ENCODE measurements at regions not wholly inside any gene's neighbourhood (a gene's known extent, or its start where the extent isn't known, plus 50 kb on each side); places are given as distances from the start of the nearest gene placed in this dataset.

DNA sequence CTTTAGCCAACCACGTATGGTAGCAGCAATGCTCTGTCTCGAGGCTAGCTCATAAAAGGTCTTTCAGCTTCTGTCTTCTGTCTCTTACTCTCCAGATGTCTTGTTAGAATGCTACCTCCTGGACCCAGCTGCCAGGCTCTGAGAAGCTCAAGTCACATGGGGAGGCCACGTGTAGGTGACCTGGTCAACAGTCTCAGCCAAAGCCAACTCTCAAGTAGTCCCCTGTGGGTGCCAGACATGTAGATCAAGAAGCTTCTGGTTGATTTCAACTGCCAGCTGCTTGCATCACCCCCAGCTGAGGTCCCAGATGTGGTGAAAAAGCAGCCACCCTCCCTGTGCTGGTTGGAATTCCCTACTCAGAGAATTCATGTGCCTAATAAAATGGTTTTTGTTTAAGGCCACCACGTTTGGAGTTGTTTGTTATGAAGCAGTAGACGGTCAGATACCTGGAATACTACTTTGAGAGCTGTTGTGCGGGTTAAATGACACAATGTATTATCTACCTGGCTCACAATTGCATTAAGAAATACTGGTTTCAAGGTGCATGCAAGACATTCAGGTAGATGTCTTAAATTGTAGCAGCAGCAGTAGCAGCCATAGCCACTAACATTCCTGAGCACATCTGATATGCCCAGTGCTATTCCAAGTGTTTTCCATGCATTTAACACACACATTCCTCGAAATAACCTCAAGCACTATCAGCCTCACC is 131.0 kb upstream of the RFC3 start:
- intact Hi-C loops (cut with micrococcal nuclease) = no loop called here
- no peaks in the 10 kb centered on the region for H3K27me3 Mint-ChIP-seq (ENCODE audit: low read depth)
- H3K36me3 Mint-ChIP-seq (ENCODE audit: low read depth) = peaks cover 18% of the 10 kb centered on the region
- H3K4me3 Mint-ChIP-seq (ENCODE audit: low read depth) = no peak overlapping the region
- no peak for DNase-seq (ENCODE audit: low spot score)
- H3K4me1 Mint-ChIP-seq (ENCODE audit: low read depth) = peaks cover 8% of the 10 kb centered on the region
- no peak overlapping the region for H3K27ac Mint-ChIP-seq
- peaks cover 13% of the 10 kb centered on the region for H3K9me3 Mint-ChIP-seq

DNA sequence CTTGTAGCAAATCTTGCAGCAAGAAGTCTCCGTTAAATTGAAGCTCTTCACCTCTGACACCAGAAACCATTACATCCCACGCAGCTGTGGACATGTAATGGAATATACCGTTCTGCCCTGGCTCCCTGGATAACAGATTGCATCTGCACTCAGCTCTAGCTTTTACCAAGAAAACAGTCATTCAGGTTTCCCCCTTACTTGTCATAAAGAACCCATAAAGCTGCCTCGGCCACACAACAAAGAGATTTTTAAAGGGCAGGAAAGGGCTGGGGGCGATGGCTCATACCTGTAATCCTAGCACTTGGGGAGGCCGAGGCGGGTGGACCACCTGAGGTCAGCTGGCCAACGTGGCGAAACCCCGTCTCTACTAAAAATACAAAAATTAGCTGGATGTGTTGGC is 127.6 kb upstream of the RFC3 start:
- Mint-ChIP-seq H3K36me3 (ENCODE audit: low read depth) (peaks cover 12% of the 10 kb centered on the region), H3K27ac (peak overlapping the region; percentile 35), H3K4me1 (ENCODE audit: low read depth) (peaks cover 11% of the 10 kb centered on the region), H3K9me3 (peaks cover 13% of the 10 kb centered on the region), H3K27me3 (ENCODE audit: low read depth) (no peaks in the 10 kb centered on the region), H3K4me3 (ENCODE audit: low read depth) (no peak overlapping the region)
- intact Hi-C loops (cut with micrococcal nuclease) = loop anchor here (1.0 kb wide), 1 partner anchor 11 kb away; no protein-coding TSS in a partner anchor
- DNase-seq (ENCODE audit: low spot score) = no peak

DNA sequence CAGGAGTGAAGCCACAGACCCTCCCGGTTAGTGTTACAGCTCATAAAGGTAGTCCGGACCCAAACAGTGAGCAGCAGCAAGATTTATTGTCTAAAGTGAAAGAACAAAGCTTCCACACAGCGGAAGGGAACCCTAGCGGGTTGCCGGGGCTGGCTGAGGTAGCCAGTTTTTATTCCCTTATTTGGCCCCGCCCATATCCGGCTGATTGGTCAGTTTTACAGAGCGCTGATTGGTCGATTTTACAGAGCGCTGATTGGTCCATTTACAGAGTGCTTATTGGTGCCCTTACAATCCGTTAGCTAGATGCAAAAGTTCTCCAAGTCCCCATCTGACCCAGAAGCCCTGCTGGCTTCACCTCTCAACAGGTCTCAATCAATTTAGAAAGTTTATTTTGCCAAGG is 126.0 kb upstream of the RFC3 start:
- intact Hi-C loops (cut with micrococcal nuclease) = no loop called here

DNA sequence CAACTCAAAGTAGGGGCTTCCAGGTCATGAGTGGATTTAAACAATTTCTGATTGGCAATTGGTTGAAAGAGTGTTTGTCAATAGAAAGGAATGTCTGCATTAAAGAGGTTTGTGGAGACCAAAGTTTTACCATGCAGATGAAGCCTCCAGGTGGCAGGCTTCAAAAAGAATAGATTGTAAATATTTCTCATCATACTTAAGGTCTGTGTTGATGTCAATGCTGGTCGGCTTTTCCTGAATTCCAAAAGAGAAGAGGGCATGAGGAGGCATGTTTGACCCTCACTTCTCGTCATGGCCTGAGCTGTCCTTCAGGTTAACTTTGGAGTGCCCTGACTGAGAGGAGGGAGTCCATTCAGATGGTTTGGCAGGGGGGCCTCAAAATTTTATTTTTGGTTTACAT is 125.4 kb upstream of the RFC3 start:
- intact Hi-C loops (cut with micrococcal nuclease) = no loop called here
- no peak for DNase-seq (ENCODE audit: low spot score)
- H3K27me3 Mint-ChIP-seq (ENCODE audit: low read depth) = no peaks in the 10 kb centered on the region
- no peak overlapping the region for H3K27ac Mint-ChIP-seq
- H3K4me1 Mint-ChIP-seq (ENCODE audit: low read depth) = peaks cover 16% of the 10 kb centered on the region
- H3K36me3 Mint-ChIP-seq (ENCODE audit: low read depth) = peaks cover 12% of the 10 kb centered on the region
- H3K4me3 Mint-ChIP-seq (ENCODE audit: low read depth) = no peak overlapping the region
- peaks cover 11% of the 10 kb centered on the region for H3K9me3 Mint-ChIP-seq

More for the DNA sequence above, 126.0 kb upstream of the RFC3 start:
- Mint-ChIP-seq H3K9me3 (peaks cover 13% of the 10 kb centered on the region), H3K4me3 (ENCODE audit: low read depth) (no peak overlapping the region), H3K27ac (no peak overlapping the region), H3K4me1 (ENCODE audit: low read depth) (peaks cover 16% of the 10 kb centered on the region), H3K36me3 (ENCODE audit: low read depth) (peaks cover 12% of the 10 kb centered on the region), H3K27me3 (ENCODE audit: low read depth) (no peaks in the 10 kb centered on the region)
- no peak for DNase-seq (ENCODE audit: low spot score)

DNA sequence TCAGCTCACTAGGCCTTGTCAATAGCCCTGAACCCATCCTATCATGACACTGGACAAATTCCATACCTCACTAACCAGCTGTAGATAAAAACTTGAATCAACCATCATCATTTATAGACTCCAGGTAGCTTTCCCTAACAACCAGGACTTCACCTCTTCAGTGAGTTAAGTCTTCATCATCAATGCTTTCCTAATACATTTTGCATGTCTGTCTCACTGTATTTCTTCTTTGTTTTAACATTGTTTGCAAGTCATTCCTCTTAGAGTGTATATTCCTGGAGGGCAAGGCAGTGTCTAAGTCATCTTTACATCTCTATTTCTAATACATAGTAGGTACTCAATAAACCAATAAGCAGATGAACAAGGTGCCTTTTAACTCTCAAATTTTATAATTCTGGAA is 123.4 kb upstream of the RFC3 start:
- peaks cover 16% of the 10 kb centered on the region for H3K4me1 Mint-ChIP-seq (ENCODE audit: low read depth)
- H3K36me3 Mint-ChIP-seq (ENCODE audit: low read depth) = peaks cover 7% of the 10 kb centered on the region
- H3K4me3 Mint-ChIP-seq (ENCODE audit: low read depth) = no peak overlapping the region
- peaks cover 3% of the 10 kb centered on the region for H3K9me3 Mint-ChIP-seq
- no peaks in the 10 kb centered on the region for H3K27me3 Mint-ChIP-seq (ENCODE audit: low read depth)
- H3K27ac Mint-ChIP-seq = no peak overlapping the region
- intact Hi-C loops (cut with micrococcal nuclease) = no loop called here
- no peak for DNase-seq (ENCODE audit: low spot score)

DNA sequence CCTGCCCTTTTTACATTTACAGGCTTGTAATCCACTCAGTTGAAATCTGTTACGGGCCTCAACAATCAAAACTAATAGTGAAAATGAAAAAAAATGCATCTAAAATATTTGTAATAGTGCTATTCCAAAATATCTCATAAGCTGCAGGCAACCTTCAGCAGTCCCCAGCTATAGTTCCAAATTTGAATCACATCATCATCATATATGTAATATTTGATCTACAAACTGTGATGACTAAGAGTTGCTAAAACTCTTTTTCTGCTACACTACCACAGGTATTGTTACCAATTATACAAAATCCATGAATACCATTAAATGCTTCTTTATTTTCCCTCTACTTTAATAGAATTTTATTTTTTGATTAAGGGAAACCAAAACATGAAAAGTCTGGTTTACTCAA is 121.4 kb upstream of the RFC3 start:
- H3K27me3 Mint-ChIP-seq (ENCODE audit: low read depth) = peaks cover 4% of the 10 kb centered on the region
- peaks cover 8% of the 10 kb centered on the region for H3K4me1 Mint-ChIP-seq (ENCODE audit: low read depth)
- peak overlapping the region; percentile 5 for H3K27ac Mint-ChIP-seq
- H3K4me3 Mint-ChIP-seq (ENCODE audit: low read depth) = no peak overlapping the region
- H3K9me3 Mint-ChIP-seq = no peaks in the 10 kb centered on the region
- no peaks in the 10 kb centered on the region for H3K36me3 Mint-ChIP-seq (ENCODE audit: low read depth)
- intact Hi-C loops (cut with micrococcal nuclease) = no loop called here
- no peak for DNase-seq (ENCODE audit: low spot score)

DNA sequence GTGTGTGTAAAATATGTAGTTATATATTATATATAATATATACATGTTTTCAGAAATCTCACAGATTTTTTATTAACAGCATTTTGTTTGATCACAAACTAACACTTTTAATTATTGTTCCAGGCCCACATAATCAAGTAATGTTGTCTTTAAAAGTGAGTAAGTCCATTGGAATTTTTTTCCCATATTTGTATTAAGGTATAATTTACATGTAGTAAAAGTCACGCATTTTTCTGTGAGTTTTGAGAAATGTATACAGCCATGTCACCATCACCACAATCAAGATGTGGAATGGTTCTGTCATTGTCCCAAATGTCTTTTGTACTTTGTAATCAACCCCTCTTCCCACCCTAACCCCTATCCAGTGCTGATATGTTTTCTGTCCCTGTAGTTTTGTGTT is 120.0 kb upstream of the RFC3 start:
- peaks cover 8% of the 10 kb centered on the region for H3K4me1 Mint-ChIP-seq (ENCODE audit: low read depth)
- H3K4me3 Mint-ChIP-seq (ENCODE audit: low read depth) = no peak overlapping the region
- intact Hi-C loops (cut with micrococcal nuclease) = no loop called here
- H3K27ac Mint-ChIP-seq = no peak overlapping the region
- H3K36me3 Mint-ChIP-seq (ENCODE audit: low read depth) = no peaks in the 10 kb centered on the region
- H3K27me3 Mint-ChIP-seq (ENCODE audit: low read depth) = peaks cover 7% of the 10 kb centered on the region
- DNase-seq (ENCODE audit: low spot score) = no peak
- H3K9me3 Mint-ChIP-seq = no peaks in the 10 kb centered on the region

DNA sequence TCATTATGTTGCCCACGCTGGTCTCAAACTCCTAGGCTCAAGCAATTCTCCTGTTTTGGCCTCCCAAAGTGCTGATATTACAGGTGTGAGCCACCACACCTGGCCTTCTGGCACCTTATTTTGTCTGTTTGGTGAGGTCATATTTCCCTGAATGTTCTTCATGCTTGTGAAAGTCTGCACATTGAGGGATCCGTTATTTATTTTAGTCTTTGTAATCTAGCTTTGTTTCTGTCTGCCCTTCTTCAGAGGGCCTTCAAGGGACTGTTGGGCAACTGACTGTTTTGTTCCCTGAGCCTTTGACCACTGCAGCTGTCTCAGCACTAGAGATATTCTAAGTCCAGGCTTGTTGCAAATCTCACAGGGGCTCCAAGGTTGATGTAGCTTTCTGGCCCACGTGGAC is 110.5 kb upstream of the RFC3 start:
- H3K27ac Mint-ChIP-seq = no peak overlapping the region
- intact Hi-C loops (cut with micrococcal nuclease) = no loop called here
- peaks cover 11% of the 10 kb centered on the region for H3K27me3 Mint-ChIP-seq (ENCODE audit: low read depth)
- H3K4me3 Mint-ChIP-seq (ENCODE audit: low read depth) = no peak overlapping the region
- peaks cover 5% of the 10 kb centered on the region for H3K36me3 Mint-ChIP-seq (ENCODE audit: low read depth)
- peaks cover 29% of the 10 kb centered on the region for H3K9me3 Mint-ChIP-seq
- DNase-seq (ENCODE audit: low spot score) = no peak
- peaks cover 3% of the 10 kb centered on the region for H3K4me1 Mint-ChIP-seq (ENCODE audit: low read depth)

DNA sequence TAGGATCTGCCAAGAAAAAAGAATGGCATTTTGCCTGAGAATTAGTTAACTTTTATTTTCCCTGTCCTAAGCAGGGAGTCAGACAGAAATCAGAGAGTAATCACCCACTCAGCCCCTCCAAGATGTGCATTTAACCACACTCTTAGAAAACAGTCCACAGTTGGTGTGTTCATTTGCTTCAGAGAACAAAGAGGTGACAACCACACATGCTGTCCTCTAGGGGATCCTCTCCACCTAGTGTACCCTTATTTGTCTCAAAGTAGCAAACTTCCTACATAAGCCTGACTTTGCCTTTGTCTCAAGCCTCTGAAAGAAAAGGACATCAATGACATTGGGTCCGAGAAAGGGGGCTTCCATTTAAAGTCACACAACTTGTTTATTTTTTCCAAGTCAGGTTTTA is 107.0 kb upstream of the RFC3 start:
- H3K27ac Mint-ChIP-seq = no peak overlapping the region
- H3K9me3 Mint-ChIP-seq = peaks cover 24% of the 10 kb centered on the region
- H3K36me3 Mint-ChIP-seq (ENCODE audit: low read depth) = peaks cover 5% of the 10 kb centered on the region
- no peaks in the 10 kb centered on the region for H3K27me3 Mint-ChIP-seq (ENCODE audit: low read depth)
- no peak for DNase-seq (ENCODE audit: low spot score)
- H3K4me3 Mint-ChIP-seq (ENCODE audit: low read depth) = no peak overlapping the region
- intact Hi-C loops (cut with micrococcal nuclease) = no loop called here
- H3K4me1 Mint-ChIP-seq (ENCODE audit: low read depth) = peaks cover 6% of the 10 kb centered on the region

DNA sequence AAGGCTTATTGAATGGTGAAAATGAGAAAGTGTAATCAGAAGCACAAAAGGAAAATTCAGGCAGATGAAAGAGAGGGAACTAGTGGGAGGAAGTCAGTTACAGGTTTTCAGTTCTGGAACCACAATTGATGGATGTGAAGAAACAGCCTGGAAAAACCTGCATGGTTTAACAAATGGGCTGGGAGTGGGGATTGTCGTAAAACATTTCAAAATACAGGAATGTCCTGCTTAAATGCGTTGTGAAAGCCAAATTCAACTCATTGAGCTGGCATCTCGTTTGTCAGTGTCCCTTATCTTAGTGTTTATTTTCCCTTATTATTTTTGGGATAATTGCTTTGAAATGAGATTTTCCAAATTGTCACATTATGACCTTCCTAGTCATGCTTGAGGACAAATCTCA is 106.5 kb upstream of the RFC3 start:
- no peaks in the 10 kb centered on the region for H3K27me3 Mint-ChIP-seq (ENCODE audit: low read depth)
- intact Hi-C loops (cut with micrococcal nuclease) = no loop called here
- no peak overlapping the region for H3K4me3 Mint-ChIP-seq (ENCODE audit: low read depth)
- H3K36me3 Mint-ChIP-seq (ENCODE audit: low read depth) = peaks cover 5% of the 10 kb centered on the region
- peaks cover 18% of the 10 kb centered on the region for H3K9me3 Mint-ChIP-seq
- H3K4me1 Mint-ChIP-seq (ENCODE audit: low read depth) = peaks cover 6% of the 10 kb centered on the region
- H3K27ac Mint-ChIP-seq = no peak overlapping the region
- no peak for DNase-seq (ENCODE audit: low spot score)

DNA sequence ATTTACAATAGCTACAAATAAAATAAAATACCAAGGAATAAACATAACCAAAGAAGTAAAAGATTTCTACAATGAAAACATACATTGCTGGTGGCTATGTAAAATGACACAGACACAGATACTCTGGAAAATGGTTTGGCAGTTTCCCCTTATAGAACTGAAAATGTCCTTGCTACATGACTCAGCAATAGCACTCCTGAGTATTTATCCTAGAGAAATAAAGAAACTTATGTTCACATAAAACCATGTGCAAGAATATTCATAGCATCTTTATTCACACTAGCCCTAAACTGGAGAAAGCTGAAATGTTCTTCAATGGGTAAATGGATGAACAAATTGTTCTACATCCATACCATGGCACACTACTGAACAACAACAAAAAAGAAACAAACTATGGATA is 100.2 kb upstream of the RFC3 start:
- Mint-ChIP-seq H3K36me3 (ENCODE audit: low read depth) (no peaks in the 10 kb centered on the region), H3K4me1 (ENCODE audit: low read depth) (peaks cover 19% of the 10 kb centered on the region), H3K4me3 (ENCODE audit: low read depth) (no peak overlapping the region), H3K27ac (no peak overlapping the region), H3K9me3 (peaks cover 11% of the 10 kb centered on the region), H3K27me3 (ENCODE audit: low read depth) (no peaks in the 10 kb centered on the region)
- DNase-seq (ENCODE audit: low spot score) = no peak
- intact Hi-C loops (cut with micrococcal nuclease) = no loop called here

DNA sequence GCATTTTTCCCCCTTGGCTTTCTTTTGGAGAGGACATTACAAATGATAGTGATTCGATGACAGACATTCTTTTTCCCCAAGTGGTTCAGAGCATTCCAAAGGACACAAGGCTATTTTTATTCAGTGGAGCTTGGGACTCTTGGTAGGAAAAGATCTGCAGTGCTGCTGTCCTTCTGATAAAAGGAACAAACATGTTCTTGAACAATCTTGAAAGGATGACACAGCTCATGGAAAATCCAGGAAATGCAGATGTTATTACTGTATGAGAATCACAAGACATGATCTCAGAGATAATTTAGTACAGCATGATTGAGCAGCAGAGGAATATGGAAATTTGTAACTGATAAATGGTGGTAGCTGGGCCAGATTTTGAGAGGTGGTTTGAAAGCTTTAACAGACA is 96.2 kb upstream of the RFC3 start:
- H3K4me3 Mint-ChIP-seq (ENCODE audit: low read depth) = no peak overlapping the region
- no peaks in the 10 kb centered on the region for H3K36me3 Mint-ChIP-seq (ENCODE audit: low read depth)
- no peak for DNase-seq (ENCODE audit: low spot score)
- peak overlapping the region; percentile 83 for H3K27ac Mint-ChIP-seq
- intact Hi-C loops (cut with micrococcal nuclease) = loop anchor here (1.0 to 10.0 kb wide), 4 partner anchors 42 to 1134 kb away; partner anchors contain the start of gene PDS5B
- no peaks in the 10 kb centered on the region for H3K27me3 Mint-ChIP-seq (ENCODE audit: low read depth)
- H3K4me1 Mint-ChIP-seq (ENCODE audit: low read depth) = peaks cover 25% of the 10 kb centered on the region
- H3K9me3 Mint-ChIP-seq = no peaks in the 10 kb centered on the region

DNA sequence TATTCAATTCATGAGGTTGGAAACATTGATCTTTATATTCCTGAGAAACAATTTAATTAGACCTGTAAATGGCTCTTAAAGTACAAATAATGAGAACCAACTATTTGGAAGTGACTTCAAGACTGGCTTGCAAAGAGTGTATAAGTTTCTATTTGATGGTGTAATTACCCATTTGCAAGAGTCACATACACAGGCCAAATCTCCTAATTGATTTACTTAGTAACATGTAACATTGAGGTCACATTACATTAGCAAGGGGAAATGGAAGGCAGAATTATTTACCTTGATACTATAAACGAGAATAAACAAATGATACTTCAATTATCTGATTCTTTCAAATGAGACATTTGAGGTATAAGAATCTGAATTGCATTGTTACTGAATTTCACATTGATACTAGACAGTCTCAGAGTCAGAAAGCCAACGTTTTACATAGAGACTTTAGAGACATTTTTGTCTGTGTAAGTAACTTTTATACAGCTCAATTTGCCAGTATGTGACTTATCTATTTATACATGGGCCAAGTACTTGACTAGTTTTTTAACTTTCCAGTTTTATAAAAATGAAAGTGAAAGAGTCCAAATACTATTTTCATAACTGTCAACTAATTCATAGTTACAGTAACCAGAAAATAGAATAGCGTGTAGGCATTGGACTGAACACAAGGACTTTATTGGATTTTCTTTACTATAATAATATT is 95.6 kb upstream of the RFC3 start:
- H3K4me1 Mint-ChIP-seq (ENCODE audit: low read depth) = peaks cover 28% of the 10 kb centered on the region
- DNase-seq (ENCODE audit: low spot score) = no peak
- no peaks in the 10 kb centered on the region for H3K36me3 Mint-ChIP-seq (ENCODE audit: low read depth)
- H3K27me3 Mint-ChIP-seq (ENCODE audit: low read depth) = no peaks in the 10 kb centered on the region
- no peak overlapping the region for H3K4me3 Mint-ChIP-seq (ENCODE audit: low read depth)
- intact Hi-C loops (cut with micrococcal nuclease) = loop anchor here (1.0 to 10.0 kb wide), 4 partner anchors 43 to 1135 kb away; partner anchors contain the start of gene PDS5B
- no peaks in the 10 kb centered on the region for H3K9me3 Mint-ChIP-seq
- H3K27ac Mint-ChIP-seq = peak overlapping the region; percentile 83

Data from activated T-helper 2 cell treated with anti-CD3 and anti-CD28 coated beads, Interferon-gamma antibody, Interleukin-2, Interleukin-4, amounts not matched to agents 10 μg/mL and 5 μg/mL and 100 μg/mL, durations not matched to agents 14 hours and 24 hours and 36 hours (primary cell).